Suppressor macrophage (primary cell): ENCODE measurements at regions not wholly inside any gene's neighbourhood (a gene's known extent, or its start where the extent isn't known, plus 50 kb on each side); places are given as distances from the start of the nearest gene placed in this dataset.
"Not testable (repeated sequence)": the region's sequence is repeated elsewhere in the genome, so short reads cannot be mapped to it uniquely, and the experiment has no call there.

Experiments used
- DNase-seq, 4 experiments: peaks; one replicate each; pipeline ENCODE4 v3.0.0-alpha.2; 2020 to 2022

GRCh38 chr14:86321151-86321550 lies 791.2 kb downstream of the FLRT2 start:
- DNase-seq = peak in 2 of 4 experiments; percentile 12 to 27

- DNase-seq = not testable (repeated sequence)
Measured at GRCh38 chr14:86312154-86312665, 782.3 kb downstream of the FLRT2 start.

- no peak for DNase-seq
Measured at GRCh38 chr14:86311151-86311550, 781.2 kb downstream of the FLRT2 start.

- no peak for DNase-seq
Measured at GRCh38 chr14:86310611-86311010, 780.7 kb downstream of the FLRT2 start.

- no peak for DNase-seq
Measured at GRCh38 chr14:86310148-86310547, 780.2 kb downstream of the FLRT2 start.

GRCh38 chr14:86305058-86305457 lies 775.1 kb downstream of the FLRT2 start:
- DNase-seq = no peak

- DNase-seq = no peak
Measured at GRCh38 chr14:86299994-86300393, 770.0 kb downstream of the FLRT2 start.

GRCh38 chr14:86296173-86296572 lies 766.2 kb downstream of the FLRT2 start:
- no peak for DNase-seq

GRCh38 chr14:86288336-86288735 lies 758.4 kb downstream of the FLRT2 start:
- DNase-seq = no peak

GRCh38 chr14:86279405-86279804 lies 749.5 kb downstream of the FLRT2 start:
- no peak for DNase-seq

- DNase-seq = no peak
Measured at GRCh38 chr14:86257973-86258372, 728.0 kb downstream of the FLRT2 start.

GRCh38 chr14:86243158-86243557 lies 713.2 kb downstream of the FLRT2 start:
- DNase-seq = peak in 3 of 4 experiments; percentile 14 to 66 (median 59)

- no peak for DNase-seq
Measured at GRCh38 chr14:86237733-86238132, 707.8 kb downstream of the FLRT2 start.

GRCh38 chr14:86221755-86222154 lies 691.8 kb downstream of the FLRT2 start:
- peak in 1 of 4 experiments; percentile 2 for DNase-seq

GRCh38 chr14:86221000-86221399 lies 691.1 kb downstream of the FLRT2 start:
- DNase-seq = no peak

GRCh38 chr14:86217523-86217922 lies 687.6 kb downstream of the FLRT2 start:
- DNase-seq = no peak

GRCh38 chr14:86203843-86204242 lies 673.9 kb downstream of the FLRT2 start:
- peak in 3 of 4 experiments; percentile 8 to 21 (median 19) for DNase-seq

- no peak for DNase-seq
Measured at GRCh38 chr14:86196471-86196870, 666.5 kb downstream of the FLRT2 start.

GRCh38 chr14:86193756-86194155 lies 663.8 kb downstream of the FLRT2 start:
- DNase-seq = no peak

GRCh38 chr14:86179980-86180379 lies 650.0 kb downstream of the FLRT2 start:
- DNase-seq = no peak

GRCh38 chr14:86168371-86168770 lies 638.4 kb downstream of the FLRT2 start:
- no peak for DNase-seq

- no peak for DNase-seq
Measured at GRCh38 chr14:86166541-86166940, 636.6 kb downstream of the FLRT2 start.

- no peak for DNase-seq
Measured at GRCh38 chr14:86153480-86153879, 623.5 kb downstream of the FLRT2 start.

- no peak for DNase-seq
Measured at GRCh38 chr14:86143248-86143647, 613.3 kb downstream of the FLRT2 start.

- DNase-seq = no peak
Measured at GRCh38 chr14:86141966-86142365, 612.0 kb downstream of the FLRT2 start.
